KMS-11 (cell line): ENCODE measurements at regions not wholly inside any gene's neighbourhood (a gene's known extent, or its start where the extent isn't known, plus 50 kb on each side); places are given as distances from the start of the nearest gene placed in this dataset.

Experiments used
- H2AFZ ChIP-seq: fragments of 200-600 bp; sonication (generic); 2 replicates; pipeline ENCODE4 v1.6.1; 2016; ENCODE audit warnings: antibody characterized with exemption, mixed run types, low read depth
- H3K27ac ChIP-seq: fragments of 200-600 bp; sonication (generic); 2 replicates; pipeline ENCODE4 v1.6.1; 2016; ENCODE audit warnings: mild to moderate bottlenecking, mixed run types
- H3K27me3 ChIP-seq: fragments of 200-600 bp; sonication (generic); 2 replicates; pipeline ENCODE4 v1.6.1; 2017; ENCODE audit warnings: mild to moderate bottlenecking, low read depth, mixed run types, moderate library complexity; ENCODE audit not compliant: insufficient read depth
- H3K36me3 ChIP-seq: fragments of 200-600 bp; sonication (generic); 2 replicates; pipeline ENCODE4 v1.6.1; 2017; ENCODE audit warnings: mild to moderate bottlenecking, mixed run types; ENCODE audit not compliant: insufficient read depth
- H3K4me1 ChIP-seq: fragments of 200-600 bp; sonication (generic); 2 replicates; pipeline ENCODE4 v1.6.1; 2016; ENCODE audit warnings: mild to moderate bottlenecking, low read depth, mixed run types; ENCODE audit not compliant: poor library complexity, severe bottlenecking
- H3K4me2 ChIP-seq: fragments of 200-600 bp; sonication (generic); 2 replicates; pipeline ENCODE4 v1.7.0; 2016; ENCODE audit warnings: mild to moderate bottlenecking, mixed run types
- H3K4me3 ChIP-seq: fragments of 200-600 bp; sonication (generic); IDR thresholded peaks from 2 replicates; pipeline ENCODE4 v1.6.1; 2017; ENCODE audit warnings: low read depth, low read length, mixed read lengths; ENCODE audit not compliant: insufficient read depth
- H3K79me2 ChIP-seq: fragments of 200-600 bp; sonication (generic); 2 replicates; pipeline ENCODE4 v1.6.1; 2016; ENCODE audit warnings: low read depth, mixed run types; ENCODE audit not compliant: insufficient read depth
- H3K9ac ChIP-seq: fragments of 200-600 bp; sonication (generic); 2 replicates; pipeline ENCODE4 v1.6.1; 2016; ENCODE audit warnings: mild to moderate bottlenecking, mixed run types
- H4K20me1 ChIP-seq: fragments of 200-600 bp; sonication (generic); 2 replicates; pipeline ENCODE4 v1.6.1; 2016; ENCODE audit warnings: mild to moderate bottlenecking, mixed run types; ENCODE audit not compliant: insufficient read depth
- TF ChIP-seq, protein P1 (sequence below): fragments of 200-600 bp; sonication (generic); conservative IDR thresholded peaks from 2 replicates; pipeline ENCODE4 v1.6.1; 2017; ENCODE audit warnings: low read depth, mild to moderate bottlenecking, antibody characterized with exemption, low read length, moderate library complexity, mixed read lengths

DNA sequence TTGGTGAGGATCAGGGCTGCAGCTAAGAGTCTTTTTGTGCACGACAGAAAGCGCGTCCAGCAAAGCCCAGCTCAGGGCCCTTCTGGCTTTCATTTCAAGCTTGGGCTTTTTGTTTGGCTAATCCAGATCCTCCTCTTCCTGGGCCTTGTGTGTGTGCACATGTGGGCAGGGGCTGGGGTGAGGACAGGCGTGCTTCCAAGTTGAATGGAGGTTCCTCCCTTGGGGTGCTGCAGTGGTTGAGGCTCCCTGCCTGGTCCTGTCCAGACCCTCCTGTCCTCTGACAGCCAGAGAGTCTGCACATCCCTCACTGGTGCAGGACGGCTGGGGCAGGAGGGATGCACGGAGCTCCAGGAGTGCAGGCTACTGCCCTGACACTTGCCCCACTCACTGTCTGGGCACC is 62.0 kb upstream of the NECTIN1 start:
- Histone ChIP-seq H3K9ac (no peak overlapping the region), H3K27me3 (no peaks in the 10 kb centered on the region), H3K79me2 (no peaks in the 10 kb centered on the region), H3K4me2 (no peak overlapping the region), H3K27ac (no peak overlapping the region), H3K4me3 (no peak overlapping the region), H3K36me3 (no peaks in the 10 kb centered on the region), H2AFZ (no peak overlapping the region), H4K20me1 (no peaks in the 10 kb centered on the region), H3K4me1 (no peaks in the 10 kb centered on the region)
- TF ChIP-seq, protein P1, sequence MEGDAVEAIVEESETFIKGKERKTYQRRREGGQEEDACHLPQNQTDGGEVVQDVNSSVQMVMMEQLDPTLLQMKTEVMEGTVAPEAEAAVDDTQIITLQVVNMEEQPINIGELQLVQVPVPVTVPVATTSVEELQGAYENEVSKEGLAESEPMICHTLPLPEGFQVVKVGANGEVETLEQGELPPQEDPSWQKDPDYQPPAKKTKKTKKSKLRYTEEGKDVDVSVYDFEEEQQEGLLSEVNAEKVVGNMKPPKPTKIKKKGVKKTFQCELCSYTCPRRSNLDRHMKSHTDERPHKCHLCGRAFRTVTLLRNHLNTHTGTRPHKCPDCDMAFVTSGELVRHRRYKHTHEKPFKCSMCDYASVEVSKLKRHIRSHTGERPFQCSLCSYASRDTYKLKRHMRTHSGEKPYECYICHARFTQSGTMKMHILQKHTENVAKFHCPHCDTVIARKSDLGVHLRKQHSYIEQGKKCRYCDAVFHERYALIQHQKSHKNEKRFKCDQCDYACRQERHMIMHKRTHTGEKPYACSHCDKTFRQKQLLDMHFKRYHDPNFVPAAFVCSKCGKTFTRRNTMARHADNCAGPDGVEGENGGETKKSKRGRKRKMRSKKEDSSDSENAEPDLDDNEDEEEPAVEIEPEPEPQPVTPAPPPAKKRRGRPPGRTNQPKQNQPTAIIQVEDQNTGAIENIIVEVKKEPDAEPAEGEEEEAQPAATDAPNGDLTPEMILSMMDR = no peak

DNA sequence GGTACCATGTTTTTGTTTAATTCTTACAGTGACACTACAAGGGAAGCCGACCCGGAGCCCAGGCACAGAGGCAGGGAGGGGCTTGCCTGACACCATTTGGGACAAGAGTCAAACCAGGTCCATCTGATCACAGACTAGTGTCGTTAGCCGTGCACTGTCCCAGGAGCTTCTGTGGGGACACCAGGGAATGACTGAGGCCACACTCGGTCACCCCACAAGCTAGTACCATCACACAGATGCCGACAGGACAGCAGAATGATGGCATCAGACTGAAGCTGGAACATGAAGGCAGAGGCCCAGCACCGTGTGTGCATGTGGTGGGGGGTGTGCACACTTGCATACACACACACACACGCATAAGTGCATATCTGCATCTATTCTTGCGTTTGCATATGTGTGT is 61.5 kb upstream of the NECTIN1 start:
- no peaks in the 10 kb centered on the region for H4K20me1 ChIP-seq
- H3K4me2 ChIP-seq = no peak overlapping the region
- H3K4me1 ChIP-seq = no peaks in the 10 kb centered on the region
- H3K4me3 ChIP-seq = no peak overlapping the region
- no peak overlapping the region for H3K9ac ChIP-seq
- H3K36me3 ChIP-seq = no peaks in the 10 kb centered on the region
- no peak overlapping the region for H2AFZ ChIP-seq
- H3K27ac ChIP-seq = no peak overlapping the region
- H3K27me3 ChIP-seq = no peaks in the 10 kb centered on the region
- TF ChIP-seq, protein P1 = no peak
- no peaks in the 10 kb centered on the region for H3K79me2 ChIP-seq

DNA sequence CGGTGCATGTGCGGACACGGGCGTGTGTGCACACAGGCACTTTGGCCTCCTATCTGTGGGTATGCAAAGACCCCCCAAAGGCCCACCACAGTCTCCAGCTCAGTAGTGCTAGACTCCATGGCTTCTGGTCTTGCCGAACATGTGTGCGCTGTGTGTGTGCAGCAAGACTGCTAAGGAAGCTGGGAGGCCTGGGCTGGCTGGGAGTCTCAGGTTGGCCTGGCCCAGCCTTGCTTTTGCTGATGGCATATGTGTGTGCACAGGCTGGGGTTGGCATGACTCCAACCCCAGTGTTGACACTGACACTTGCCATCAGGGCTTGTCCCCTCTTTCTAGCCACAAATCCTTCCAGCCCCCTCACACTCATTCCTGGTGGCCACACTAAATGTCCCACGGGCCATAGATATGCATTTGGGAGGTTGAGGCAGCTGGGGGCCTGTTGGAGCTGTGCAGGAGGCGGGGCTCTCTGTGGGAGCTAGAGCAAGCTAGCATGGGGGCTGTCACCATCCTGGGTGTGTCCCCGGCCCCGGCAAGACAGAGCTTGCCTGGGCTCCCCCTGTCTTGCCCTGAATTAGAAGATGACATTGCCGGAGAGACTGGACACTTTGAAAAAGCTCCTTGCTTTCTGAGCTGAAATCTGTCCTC is 60.9 kb upstream of the NECTIN1 start:
- no peaks in the 10 kb centered on the region for H3K79me2 ChIP-seq
- H3K27ac ChIP-seq = no peak overlapping the region
- no peaks in the 10 kb centered on the region for H4K20me1 ChIP-seq
- H3K4me1 ChIP-seq = no peaks in the 10 kb centered on the region
- no peaks in the 10 kb centered on the region for H3K27me3 ChIP-seq
- no peak overlapping the region for H2AFZ ChIP-seq
- no peak overlapping the region for H3K9ac ChIP-seq
- H3K4me3 ChIP-seq = no peak overlapping the region
- TF ChIP-seq, protein P1 = no peak
- H3K36me3 ChIP-seq = no peaks in the 10 kb centered on the region
- no peak overlapping the region for H3K4me2 ChIP-seq

DNA sequence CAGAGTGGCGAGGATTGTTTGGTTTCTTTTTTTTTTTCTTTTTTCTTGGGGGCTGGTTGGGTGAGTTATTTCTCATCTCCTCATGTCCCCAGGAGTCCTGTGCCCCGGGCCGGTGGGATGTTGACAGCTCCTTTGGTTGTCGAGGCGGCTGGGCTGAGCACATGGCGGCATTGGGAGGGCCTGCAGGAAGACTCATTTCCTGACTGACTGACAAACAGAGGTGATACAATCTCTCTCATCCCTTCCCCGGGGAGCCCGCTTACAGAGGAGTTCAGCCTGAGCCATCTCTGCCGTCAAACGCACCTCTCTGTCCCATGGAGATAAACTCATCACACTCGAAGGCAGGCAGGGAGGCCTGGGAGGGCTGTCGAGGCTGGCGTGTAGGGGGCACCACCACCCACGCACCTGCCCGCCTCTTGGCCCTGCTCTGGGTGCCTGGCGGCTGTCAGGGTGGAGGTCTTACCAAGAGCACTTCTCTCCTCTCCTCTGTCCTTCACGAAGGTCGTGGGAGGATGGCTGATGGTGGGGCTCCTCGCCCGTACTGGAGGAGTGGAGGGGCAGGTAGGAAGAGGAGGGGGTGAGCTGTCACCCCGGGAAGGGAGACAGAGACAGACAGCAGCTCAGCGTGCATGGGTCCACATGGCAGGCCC is 60.0 kb upstream of the NECTIN1 start:
- no peaks in the 10 kb centered on the region for H4K20me1 ChIP-seq
- H3K9ac ChIP-seq = no peak overlapping the region
- no peaks in the 10 kb centered on the region for H3K36me3 ChIP-seq
- no peaks in the 10 kb centered on the region for H3K79me2 ChIP-seq
- no peak overlapping the region for H3K27ac ChIP-seq
- peaks cover 5% of the 10 kb centered on the region for H3K4me1 ChIP-seq
- TF ChIP-seq, protein P1 = no peak
- H3K4me2 ChIP-seq = no peak overlapping the region
- no peak overlapping the region for H2AFZ ChIP-seq
- H3K27me3 ChIP-seq = no peaks in the 10 kb centered on the region
- H3K4me3 ChIP-seq = no peak overlapping the region
